Vagina (tissue), 2 donors: ENCODE measurements at regions not wholly inside any gene's neighbourhood (a gene's known extent, or its start where the extent isn't known, plus 50 kb on each side); places are given as distances from the start of the nearest gene placed in this dataset.
"Not testable (repeated sequence)": the region's sequence is repeated elsewhere in the genome, so short reads cannot be mapped to it uniquely, and the experiment has no call there.

ENCODE experiments used
- DNase-seq, 2 donors: peaks; one replicate each; pipeline ENCODE4 v3.0.0-alpha.2; 2017; ENCODE audit errors: extremely low spot score in 2 of 2
- H3K27ac ChIP-seq: fragments of 200-600 bp; sonication (generic); one replicate; pipeline ENCODE4 v1.5.1; 2019
- H3K27me3 ChIP-seq: fragments of 200-600 bp; sonication (generic); one replicate; pipeline ENCODE4 v1.5.1; 2019
- H3K36me3 ChIP-seq, 2 donors: fragments of 200-600 bp; sonication (generic); one replicate each; pipeline ENCODE4 v1.5.1; 2017 to 2019
- H3K4me1 ChIP-seq: fragments of 200-600 bp; sonication (generic); one replicate; pipeline ENCODE4 v1.5.1; 2019
- H3K4me3 ChIP-seq, 2 donors: fragments of 200-600 bp; sonication (generic); 1 replicate in 1 of 2; 2 replicates in 1 of 2; pipeline ENCODE4 v1.5.1; 2016 to 2019
- H3K9me3 ChIP-seq: fragments of 200-600 bp; sonication (generic); one replicate; pipeline ENCODE4 v1.5.1; 2019
- POLR2A ChIP-seq, 2 donors: fragments of 450-650 bp; IDR thresholded peaks; one replicate each; pipeline ENCODE4 v1.6.1; 2017; ENCODE audit warnings: antibody characterized with exemption in 2 of 2, mild to moderate bottlenecking in 2 of 2, moderate library complexity in 2 of 2
- POLR2AphosphoS5 ChIP-seq, 2 donors: sonication (generic); formaldehyde crosslinking; IDR thresholded peaks; one replicate each; pipeline ENCODE4 v1.9.0; 2017; ENCODE audit warnings: antibody characterized with exemption in 2 of 2, mild to moderate bottlenecking in 2 of 2, low read depth in 1 of 2; ENCODE audit not compliant: insufficient read depth in 1 of 2
- intact Hi-C: fragments of 100-400 bp; cut with DNase I; formaldehyde crosslinking; loops from one replicate; pipeline ENCODE4 v1.15.1; 2023
- TF ChIP-seq, protein P1 (sequence below), 3 experiments: fragments of 450-650 bp in 2 of 3; fragments of 200-600 bp in 1 of 3; sonication (generic) in 1 of 3; IDR thresholded peaks; one replicate each; pipeline ENCODE4 v1.5.1; 2017 to 2019; ENCODE audit warnings: antibody characterized with exemption in 3 of 3, mild to moderate bottlenecking in 2 of 3, moderate library complexity in 2 of 3

DNA sequence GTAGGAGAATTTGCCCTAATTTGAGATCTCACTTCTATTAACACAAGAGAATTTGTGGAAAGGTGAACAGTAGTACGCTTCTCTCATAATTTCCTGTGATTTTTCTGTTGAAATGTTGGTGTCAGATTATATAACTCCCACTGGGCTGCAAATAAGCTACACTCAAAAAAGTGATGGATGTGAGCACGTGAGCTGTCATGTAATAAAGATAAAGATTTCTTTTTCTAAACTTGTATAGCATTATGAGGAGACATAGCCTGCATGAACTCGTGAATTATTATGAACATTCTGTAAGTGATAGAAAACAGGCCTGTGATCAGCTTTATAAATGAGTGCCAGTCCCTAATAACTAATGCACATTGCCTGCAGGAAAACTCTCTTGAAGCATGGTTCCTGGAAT is 356.6 kb upstream of the ACTRT1 start:
- H3K4me1 ChIP-seq: no peaks in the 10 kb centered on the region
- H3K27ac ChIP-seq: no peak overlapping the region
- H3K36me3 ChIP-seq: no peaks in the 10 kb centered on the region
- no peaks in the 10 kb centered on the region for H3K9me3 ChIP-seq
- no peak for DNase-seq
- H3K27me3 ChIP-seq: no peaks in the 10 kb centered on the region
- no peak overlapping the region for H3K4me3 ChIP-seq
- intact Hi-C loops: no loop called here
- TF ChIP-seq, protein P1, sequence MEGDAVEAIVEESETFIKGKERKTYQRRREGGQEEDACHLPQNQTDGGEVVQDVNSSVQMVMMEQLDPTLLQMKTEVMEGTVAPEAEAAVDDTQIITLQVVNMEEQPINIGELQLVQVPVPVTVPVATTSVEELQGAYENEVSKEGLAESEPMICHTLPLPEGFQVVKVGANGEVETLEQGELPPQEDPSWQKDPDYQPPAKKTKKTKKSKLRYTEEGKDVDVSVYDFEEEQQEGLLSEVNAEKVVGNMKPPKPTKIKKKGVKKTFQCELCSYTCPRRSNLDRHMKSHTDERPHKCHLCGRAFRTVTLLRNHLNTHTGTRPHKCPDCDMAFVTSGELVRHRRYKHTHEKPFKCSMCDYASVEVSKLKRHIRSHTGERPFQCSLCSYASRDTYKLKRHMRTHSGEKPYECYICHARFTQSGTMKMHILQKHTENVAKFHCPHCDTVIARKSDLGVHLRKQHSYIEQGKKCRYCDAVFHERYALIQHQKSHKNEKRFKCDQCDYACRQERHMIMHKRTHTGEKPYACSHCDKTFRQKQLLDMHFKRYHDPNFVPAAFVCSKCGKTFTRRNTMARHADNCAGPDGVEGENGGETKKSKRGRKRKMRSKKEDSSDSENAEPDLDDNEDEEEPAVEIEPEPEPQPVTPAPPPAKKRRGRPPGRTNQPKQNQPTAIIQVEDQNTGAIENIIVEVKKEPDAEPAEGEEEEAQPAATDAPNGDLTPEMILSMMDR (IDR thresholded peaks at IDR 0.05): no peak
- no peak for TF ChIP-seq POLR2AphosphoS5 (IDR thresholded peaks at IDR 0.05; ENCODE audit: insufficient read depth in 1 of 2, low read depth in 1 of 2)
- TF ChIP-seq POLR2A (IDR thresholded peaks at IDR 0.05): no peak

DNA sequence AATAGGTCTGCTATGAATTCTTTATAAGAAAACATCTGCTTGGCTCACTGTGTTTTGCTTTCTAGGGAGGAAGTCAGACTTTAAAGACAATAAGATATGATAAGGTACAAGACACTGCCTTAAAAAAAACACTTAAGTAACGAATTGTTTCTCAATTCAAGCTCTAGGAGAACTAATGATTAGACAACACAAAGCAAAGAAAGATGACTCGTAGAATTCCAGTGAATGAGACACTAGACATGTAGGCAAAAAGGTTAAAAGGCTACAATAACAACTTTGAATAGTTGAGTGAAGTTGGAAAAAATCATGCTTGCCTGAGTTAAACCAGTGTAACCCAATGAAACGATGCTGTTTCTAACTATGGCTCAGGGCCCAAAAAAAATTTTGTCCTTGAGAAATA is 344.4 kb upstream of the ACTRT1 start:
- TF ChIP-seq, protein P1 (IDR thresholded peaks at IDR 0.05): no peak
- TF ChIP-seq POLR2A (IDR thresholded peaks at IDR 0.05): no peak
- no peak for TF ChIP-seq POLR2AphosphoS5 (IDR thresholded peaks at IDR 0.05; ENCODE audit: insufficient read depth in 1 of 2, low read depth in 1 of 2)
- no peaks in the 10 kb centered on the region for H3K4me1 ChIP-seq
- H3K27ac ChIP-seq: no peak overlapping the region
- no peaks in the 10 kb centered on the region for H3K27me3 ChIP-seq
- no peaks in the 10 kb centered on the region for H3K36me3 ChIP-seq
- DNase-seq: no peak
- intact Hi-C loops: loop anchor here (5.0 kb wide), 1 partner anchor 1379 kb away; no protein-coding TSS in a partner anchor
- no peak overlapping the region for H3K4me3 ChIP-seq
- H3K9me3 ChIP-seq: no peaks in the 10 kb centered on the region

DNA sequence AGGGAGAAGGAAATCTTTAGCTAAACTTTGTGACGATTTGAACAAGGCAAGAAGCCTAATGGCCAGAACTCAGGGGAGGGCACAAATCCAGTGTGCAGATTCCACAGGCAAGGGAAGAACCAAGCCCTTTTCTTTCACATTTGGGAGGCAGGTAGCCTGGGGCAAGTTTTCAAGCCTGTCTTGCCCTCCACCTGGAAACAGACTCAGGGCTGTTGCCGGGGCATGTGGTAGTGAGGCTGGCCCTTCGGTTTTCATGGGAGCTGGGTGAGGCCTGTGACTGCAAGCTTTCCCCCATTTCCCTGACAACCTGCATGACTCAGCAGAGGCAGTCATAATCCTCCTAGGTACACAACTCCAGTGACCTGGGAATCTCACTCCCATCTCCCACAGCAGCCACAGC is 331.6 kb upstream of the ACTRT1 start:
- H3K27me3 ChIP-seq, H3K4me3 ChIP-seq, H3K4me1 ChIP-seq, DNase-seq, intact Hi-C loops, H3K36me3 ChIP-seq, H3K9me3 ChIP-seq, H3K27ac ChIP-seq: not testable (repeated sequence)

DNA sequence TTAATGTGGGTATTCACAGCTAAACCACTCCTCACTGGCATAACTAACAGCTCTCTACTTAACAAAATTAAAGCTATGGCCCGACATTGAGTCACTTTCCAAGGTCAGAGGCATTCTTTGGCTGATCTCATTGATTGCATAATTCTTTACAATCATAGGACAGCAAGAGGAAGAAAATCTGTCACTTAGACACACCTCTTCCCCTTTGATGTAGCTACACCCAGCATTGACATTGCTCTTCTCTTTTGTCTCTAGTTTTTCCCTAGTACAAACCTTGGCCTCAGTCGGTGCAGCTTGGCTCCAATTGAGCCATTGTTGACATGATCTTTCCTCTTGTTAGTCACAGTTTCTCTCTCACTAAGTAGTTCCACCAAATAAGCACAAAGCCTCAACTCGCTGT is 313.3 kb upstream of the ACTRT1 start:
- Histone ChIP-seq H3K27ac (no peak overlapping the region), H3K36me3 (no peaks in the 10 kb centered on the region)
- TF ChIP-seq, protein P1 (IDR thresholded peaks at IDR 0.05): no peak
- TF ChIP-seq POLR2AphosphoS5 (IDR thresholded peaks at IDR 0.05; ENCODE audit: insufficient read depth in 1 of 2, low read depth in 1 of 2) (no peak), POLR2A (IDR thresholded peaks at IDR 0.05) (no peak)

DNA sequence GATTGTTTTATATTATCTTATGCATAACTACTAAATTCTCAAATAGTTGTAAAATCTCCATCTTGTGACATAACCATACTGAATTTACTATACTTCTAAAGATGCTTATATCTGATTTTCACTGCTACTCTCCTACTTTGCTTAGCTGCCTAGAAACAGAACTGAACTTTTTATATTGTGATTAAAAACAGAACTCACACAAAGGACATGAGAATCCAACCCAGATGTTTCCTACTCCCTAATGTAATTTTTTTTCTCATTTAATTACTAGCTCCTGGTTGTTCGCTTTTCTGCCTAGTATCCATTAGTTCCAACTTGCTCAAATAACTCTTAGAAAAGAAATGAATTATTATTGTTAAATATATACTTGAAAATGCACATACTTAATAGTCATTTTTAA is 283.5 kb upstream of the ACTRT1 start:
- H3K9me3 ChIP-seq: no peaks in the 10 kb centered on the region
- TF ChIP-seq, protein P1 (IDR thresholded peaks at IDR 0.05): no peak
- no peak for TF ChIP-seq POLR2A (IDR thresholded peaks at IDR 0.05)
- TF ChIP-seq POLR2AphosphoS5 (IDR thresholded peaks at IDR 0.05; ENCODE audit: insufficient read depth in 1 of 2, low read depth in 1 of 2): no peak
- H3K36me3 ChIP-seq: no peaks in the 10 kb centered on the region
- H3K27ac ChIP-seq: no peak overlapping the region
- no peak overlapping the region for H3K4me3 ChIP-seq
- no peaks in the 10 kb centered on the region for H3K4me1 ChIP-seq
- no peak for DNase-seq
- no peaks in the 10 kb centered on the region for H3K27me3 ChIP-seq
- intact Hi-C loops: no loop called here

More for the DNA sequence above, 313.3 kb upstream of the ACTRT1 start:
- no peaks in the 10 kb centered on the region for H3K4me1 ChIP-seq
- DNase-seq: no peak
- H3K9me3 ChIP-seq: no peaks in the 10 kb centered on the region
- intact Hi-C loops: no loop called here
- no peaks in the 10 kb centered on the region for H3K27me3 ChIP-seq
- no peak overlapping the region for H3K4me3 ChIP-seq

DNA sequence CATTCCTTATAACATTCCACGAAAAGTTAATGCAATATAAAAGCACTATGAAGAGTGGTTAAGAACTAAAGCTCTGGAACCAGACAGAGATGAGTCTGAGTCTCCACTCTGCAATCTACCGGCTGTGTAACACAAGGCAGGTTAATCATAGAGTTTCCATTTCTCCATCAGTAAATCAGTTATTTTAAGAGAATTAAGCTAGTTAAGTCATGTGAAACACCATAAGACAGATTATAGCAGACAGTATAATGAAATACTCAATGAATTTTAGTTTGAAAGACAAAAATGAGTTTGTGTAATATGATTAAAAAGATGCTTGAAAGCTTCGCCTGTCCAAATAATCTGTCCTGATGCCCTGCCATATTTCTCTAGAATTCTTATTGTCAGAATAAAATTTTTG is 282.6 kb upstream of the ACTRT1 start:
- intact Hi-C loops: no loop called here
- no peaks in the 10 kb centered on the region for H3K36me3 ChIP-seq
- no peak overlapping the region for H3K27ac ChIP-seq
- no peak overlapping the region for H3K4me3 ChIP-seq
- no peak for TF ChIP-seq POLR2A (IDR thresholded peaks at IDR 0.05)
- TF ChIP-seq, protein P1 (IDR thresholded peaks at IDR 0.05): no peak
- TF ChIP-seq POLR2AphosphoS5 (IDR thresholded peaks at IDR 0.05; ENCODE audit: insufficient read depth in 1 of 2, low read depth in 1 of 2): no peak
- no peaks in the 10 kb centered on the region for H3K27me3 ChIP-seq
- H3K4me1 ChIP-seq: no peaks in the 10 kb centered on the region
- no peak for DNase-seq
- no peaks in the 10 kb centered on the region for H3K9me3 ChIP-seq
